Activated CD8-positive, alpha-beta T cell treated with anti-CD3 and anti-CD28 coated beads for 36 hours (primary cell): ENCODE measurements at regions not wholly inside any gene's neighbourhood (a gene's known extent, or its start where the extent isn't known, plus 50 kb on each side); places are given as distances from the start of the nearest gene placed in this dataset.

ENCODE experiments used
- ATAC-seq: fragments of 200-7000 bp; cut with Tn5 transposase; one replicate; pipeline ENCODE4 v1.10.0; 2021; ENCODE audit warnings: mild to moderate bottlenecking, moderate library complexity
- CTCF ChIA-PET: fragments of 350-600 bp; sonication (Branson Sonifier 250); formaldehyde crosslinking; loops from one replicate; lab custom pipeline; 2021; ENCODE audit warnings: antibody characterized with exemption; lab: Charles Lee
- POLR2A ChIA-PET: fragments of 350-600 bp; sonication (Branson Sonifier 250); formaldehyde crosslinking; loops from one replicate; lab custom pipeline; 2021; ENCODE audit warnings: antibody characterized with exemption; lab: Charles Lee
- DNase-seq: peaks from one replicate; pipeline ENCODE4 v3.0.0-alpha.2; 2020
- H3K27ac Mint-ChIP-seq: one replicate; pipeline ENCODE4 v1.8.0; 2021; ENCODE audit warnings: mild to moderate bottlenecking, mixed read lengths
- H3K27me3 Mint-ChIP-seq: one replicate; pipeline ENCODE4 v1.8.0; 2021; ENCODE audit warnings: mixed read lengths
- H3K36me3 Mint-ChIP-seq: one replicate; pipeline ENCODE4 v1.8.0; 2021; ENCODE audit warnings: low read depth, mixed read lengths
- H3K4me1 Mint-ChIP-seq: one replicate; pipeline ENCODE4 v1.8.0; 2021; ENCODE audit warnings: low read depth, mixed read lengths
- H3K4me3 Mint-ChIP-seq: one replicate; pipeline ENCODE4 v1.8.0; 2021; ENCODE audit warnings: mild to moderate bottlenecking, moderate library complexity, mixed read lengths
- H3K9me3 Mint-ChIP-seq: one replicate; pipeline ENCODE4 v1.8.0; 2021; ENCODE audit warnings: mixed read lengths
- CTCF ChIP-seq: fragments of 200-600 bp; IDR thresholded peaks from one replicate; pipeline ENCODE4 v1.8.0; 2022; ENCODE audit warnings: antibody characterized with exemption, mild to moderate bottlenecking
- intact Hi-C: fragments of 100-400 bp; cut with micrococcal nuclease; formaldehyde crosslinking; loops from one replicate; pipeline ENCODE4 v1.10.0; 2022

- CTCF ChIA-PET = interaction anchor here (0.9 kb wide), 1 partner anchor 10 kb away, joined by 3 read pairs; no protein-coding TSS in a partner anchor
- POLR2A ChIA-PET = no interaction called here
- no peaks in the 10 kb centered on the region for H3K9me3 Mint-ChIP-seq
- no peak for TF ChIP-seq CTCF
- H3K4me3 Mint-ChIP-seq = no peak overlapping the region
- H3K27me3 Mint-ChIP-seq = peaks cover 7% of the 10 kb centered on the region
- no peak for DNase-seq
- H3K27ac Mint-ChIP-seq = no peak overlapping the region
- intact Hi-C loops = no loop called here
- no peaks in the 10 kb centered on the region for H3K4me1 Mint-ChIP-seq
- ATAC-seq = no peak
- H3K36me3 Mint-ChIP-seq = no peaks in the 10 kb centered on the region
Observed at GRCh38 chr2:180670302-180671003, 310.0 kb upstream of the UBE2E3 start.

GRCh38 chr2:180669016-180669415 lies 311.4 kb upstream of the UBE2E3 start:
- Mint-ChIP-seq H3K4me1 (no peaks in the 10 kb centered on the region), H3K4me3 (no peak overlapping the region), H3K27ac (no peak overlapping the region), H3K9me3 (no peaks in the 10 kb centered on the region), H3K27me3 (peaks cover 9% of the 10 kb centered on the region), H3K36me3 (no peaks in the 10 kb centered on the region)
- intact Hi-C loops = no loop called here
- no peak for TF ChIP-seq CTCF
- no peak for ATAC-seq
- POLR2A ChIA-PET = interaction anchor here (0.6 kb wide), 1 partner anchor 28 kb away, joined by 5 read pairs; no protein-coding TSS in a partner anchor
- CTCF ChIA-PET = no interaction called here
- DNase-seq = no peak

- DNase-seq (no peak), ATAC-seq (no peak)
- CTCF ChIA-PET = no interaction called here
- Mint-ChIP-seq H3K4me3 (no peak overlapping the region), H3K27me3 (peaks cover 9% of the 10 kb centered on the region), H3K27ac (no peak overlapping the region), H3K4me1 (no peaks in the 10 kb centered on the region), H3K9me3 (no peaks in the 10 kb centered on the region), H3K36me3 (no peaks in the 10 kb centered on the region)
- no peak for TF ChIP-seq CTCF
- POLR2A ChIA-PET = no interaction called here
- intact Hi-C loops = no loop called here
Observed at GRCh38 chr2:180664507-180664906, 315.9 kb upstream of the UBE2E3 start.

DNA sequence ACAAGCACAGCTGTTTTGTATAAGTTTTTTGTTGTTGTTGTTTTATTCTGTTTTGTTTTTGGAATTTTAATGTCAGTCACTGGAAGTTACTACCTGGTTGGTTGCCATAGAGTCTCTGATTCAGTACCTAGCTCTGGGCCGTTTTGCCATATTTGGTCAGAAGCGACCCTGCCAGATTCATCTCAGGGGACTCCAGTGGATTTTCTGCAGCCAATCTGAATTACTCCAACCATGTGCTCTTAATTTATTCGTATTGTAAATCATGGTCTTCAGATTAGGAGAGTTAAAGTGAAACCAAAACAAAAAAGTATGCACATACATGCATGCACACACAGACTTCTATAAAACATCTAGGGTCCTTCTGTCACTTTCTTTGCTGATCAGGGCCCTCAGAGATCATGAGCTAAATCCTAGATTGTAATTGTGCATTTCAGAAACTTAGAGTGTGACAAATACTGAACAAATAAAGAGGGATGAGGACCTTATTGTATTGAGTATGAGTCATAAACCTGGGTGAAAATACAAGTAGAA lies 317.4 kb upstream of the UBE2E3 start:
- POLR2A ChIA-PET = no interaction called here
- DNase-seq (no peak), ATAC-seq (no peak)
- H3K36me3 Mint-ChIP-seq = no peaks in the 10 kb centered on the region
- H3K27me3 Mint-ChIP-seq = peaks cover 9% of the 10 kb centered on the region
- intact Hi-C loops = no loop called here
- no peak overlapping the region for H3K4me3 Mint-ChIP-seq
- TF ChIP-seq CTCF = no peak
- H3K27ac Mint-ChIP-seq = no peak overlapping the region
- CTCF ChIA-PET = no interaction called here
- no peaks in the 10 kb centered on the region for H3K9me3 Mint-ChIP-seq
- no peaks in the 10 kb centered on the region for H3K4me1 Mint-ChIP-seq

GRCh38 chr2:180662521-180662920 lies 317.9 kb upstream of the UBE2E3 start:
- intact Hi-C loops = no loop called here
- DNase-seq = no peak
- Mint-ChIP-seq H3K9me3 (no peaks in the 10 kb centered on the region), H3K27me3 (peaks cover 9% of the 10 kb centered on the region), H3K27ac (no peak overlapping the region), H3K4me3 (no peak overlapping the region), H3K36me3 (no peaks in the 10 kb centered on the region), H3K4me1 (no peaks in the 10 kb centered on the region)
- ATAC-seq = no peak
- CTCF ChIA-PET = no interaction called here
- TF ChIP-seq CTCF = no peak
- POLR2A ChIA-PET = no interaction called here
